Panc1 (cell line): ENCODE measurements at regions not wholly inside any gene's neighbourhood (a gene's known extent, or its start where the extent isn't known, plus 50 kb on each side); places are given as distances from the start of the nearest gene placed in this dataset.
A peak's percentile ranks its signal among the peaks of the same experiment; 100 is the strongest.

Source experiments
- ATAC-seq: fragments of 200-7000 bp; cut with Tn5 transposase; 2 replicates; pipeline ENCODE4 v1.9.1; 2020; ENCODE audit warnings: mild to moderate bottlenecking, moderate library complexity
- BruUV-seq: library from RNA; stranded (reverse); fragments of 400-500 nt; replicated peaks from 2 replicates; lab custom pipeline; 2021; lab: Mats Ljungman, UMichigan
- CTCF ChIA-PET: fragments of 300-600 bp; sonication (Branson Sonifier 250); formaldehyde crosslinking; loops from one replicate; lab custom pipeline; 2022; ENCODE audit warnings: antibody characterized with exemption; lab: Charles Lee
- POLR2A ChIA-PET: fragments of 300-600 bp; sonication (Branson Sonifier 250); formaldehyde crosslinking; loops from one replicate; lab custom pipeline; 2022; ENCODE audit warnings: antibody characterized with exemption; lab: Charles Lee
- DNase-seq: peaks from one replicate; pipeline ENCODE4 v3.0.0-alpha.2; 2010; ENCODE audit warnings: low read depth, low spot score
- H3K27ac ChIP-seq: 2 replicates; pipeline ENCODE4 v1.5.1; 2011; ENCODE audit warnings: mild to moderate bottlenecking, low read length, inconsistent platforms
- H3K27me3 ChIP-seq: fragments of 200-500 bp; sonication (Bioruptor generic); 2 replicates; pipeline ENCODE4 v1.6.0; 2014; ENCODE audit warnings: low read length, inconsistent platforms; ENCODE audit not compliant: control insufficient read depth, insufficient read depth
- H3K36me3 ChIP-seq: fragments of 200-500 bp; sonication (Bioruptor generic); 2 replicates; pipeline ENCODE4 v1.5.1; 2014; ENCODE audit warnings: inconsistent platforms, mild to moderate bottlenecking, low read length, moderate library complexity; ENCODE audit not compliant: control insufficient read depth, insufficient read depth
- H3K4me1 ChIP-seq: 2 replicates; pipeline ENCODE4 v1.5.1; 2011; ENCODE audit warnings: inconsistent platforms, mild to moderate bottlenecking, low read length, moderate library complexity; ENCODE audit not compliant: control insufficient read depth, insufficient read depth
- H3K4me3 ChIP-seq, 2 experiments: 2 replicates each; pipeline ENCODE4 v1.5.1; 2011 to 2012; ENCODE audit warnings: low read depth in 2 of 2, low read length in 2 of 2, mild to moderate bottlenecking in 2 of 2, inconsistent platforms in 1 of 2, moderate library complexity in 1 of 2
- H3K9me3 ChIP-seq: fragments of 200-500 bp; sonication (Bioruptor generic); 2 replicates; pipeline ENCODE4 v1.5.1; 2014; ENCODE audit warnings: low read depth, mild to moderate bottlenecking, inconsistent platforms, low read length, moderate library complexity; ENCODE audit not compliant: control insufficient read depth, insufficient read depth
- POLR2AphosphoS5 ChIP-seq: IDR thresholded peaks from 2 replicates; pipeline ENCODE4 v1.6.1; 2012; ENCODE audit warnings: mild to moderate bottlenecking, low read depth, low read length, moderate library complexity
- SIN3A ChIP-seq: IDR thresholded peaks from 2 replicates; pipeline ENCODE4 v1.6.1; 2012; ENCODE audit warnings: low read depth, mild to moderate bottlenecking, low read length, moderate library complexity, borderline replicate concordance; ENCODE audit not compliant: insufficient read depth
- TCF7L2 ChIP-seq: IDR thresholded peaks from 2 replicates; pipeline ENCODE4 v1.6.1; 2011; ENCODE audit warnings: mild to moderate bottlenecking, low read depth, low read length, inconsistent platforms
- in situ Hi-C: cut with HindIII; loops from 2 replicates; pipeline ENCODE4 v1.10.0; 2016; ENCODE audit warnings: low sequenced_read_pairs, low pct_unique_long_range_greater_than_20kb
- intact Hi-C: fragments of 100-400 bp; cut with micrococcal nuclease; formaldehyde crosslinking; loops from one replicate; pipeline ENCODE4 v1.10.0; 2022; ENCODE audit not compliant: unreplicated experiment
- TF ChIP-seq, protein P1 (sequence below): fragments of 450-650 bp; IDR thresholded peaks from 2 replicates; pipeline ENCODE4 v1.5.1; 2017; ENCODE audit warnings: mild to moderate bottlenecking
- TF ChIP-seq, protein P2 (sequence below), 2 experiments: IDR thresholded peaks; 2 replicates each; pipeline ENCODE4 v1.6.1; 2011 to 2012; ENCODE audit warnings: low read depth in 2 of 2, control low read depth in 1 of 2, low read length in 1 of 2, mild to moderate bottlenecking in 1 of 2, moderate library complexity in 1 of 2; ENCODE audit not compliant: insufficient read depth in 1 of 2

DNA sequence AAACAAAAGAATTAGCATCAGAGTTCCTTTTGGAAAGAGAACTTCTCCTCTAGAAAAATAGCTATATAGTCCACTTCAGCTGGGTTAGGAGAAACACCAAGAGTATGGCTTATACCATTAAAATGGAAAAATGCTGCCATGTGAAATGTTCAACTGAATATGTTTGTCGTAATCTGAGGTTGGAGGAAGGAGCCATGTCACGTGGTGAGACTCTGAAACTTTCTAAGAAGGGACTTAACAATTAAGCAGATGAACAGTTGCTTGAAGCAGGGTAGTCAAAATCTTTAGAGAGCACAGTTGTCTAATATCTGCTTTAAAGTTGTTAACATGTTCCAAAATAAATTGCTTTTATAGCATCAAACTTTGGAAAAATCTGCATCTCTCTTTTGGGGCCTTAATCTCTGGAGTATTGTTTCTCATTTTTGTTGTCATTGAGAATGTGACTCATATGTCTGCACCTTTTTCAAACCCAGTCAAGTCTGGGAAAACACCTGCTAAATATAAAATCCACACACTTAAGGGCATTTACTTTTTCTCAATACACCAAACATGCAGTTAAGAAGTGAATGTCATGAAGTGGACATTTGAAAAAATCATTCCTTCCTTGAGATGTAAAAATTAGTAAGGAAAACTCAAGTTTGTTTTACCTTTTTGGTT lies 168.8 kb upstream of the PDE5A start:
- DNase-seq (no peak), ATAC-seq (no peak)
- ChIA-PET CTCF (no interaction called here), POLR2A (interaction anchor here (0.5 kb wide), 1 partner anchor 219 kb away, joined by 8 read pairs; no protein-coding TSS in a partner anchor)
- no peak for TF ChIP-seq SIN3A
- no peak for TF ChIP-seq TCF7L2
- TF ChIP-seq, protein P1, sequence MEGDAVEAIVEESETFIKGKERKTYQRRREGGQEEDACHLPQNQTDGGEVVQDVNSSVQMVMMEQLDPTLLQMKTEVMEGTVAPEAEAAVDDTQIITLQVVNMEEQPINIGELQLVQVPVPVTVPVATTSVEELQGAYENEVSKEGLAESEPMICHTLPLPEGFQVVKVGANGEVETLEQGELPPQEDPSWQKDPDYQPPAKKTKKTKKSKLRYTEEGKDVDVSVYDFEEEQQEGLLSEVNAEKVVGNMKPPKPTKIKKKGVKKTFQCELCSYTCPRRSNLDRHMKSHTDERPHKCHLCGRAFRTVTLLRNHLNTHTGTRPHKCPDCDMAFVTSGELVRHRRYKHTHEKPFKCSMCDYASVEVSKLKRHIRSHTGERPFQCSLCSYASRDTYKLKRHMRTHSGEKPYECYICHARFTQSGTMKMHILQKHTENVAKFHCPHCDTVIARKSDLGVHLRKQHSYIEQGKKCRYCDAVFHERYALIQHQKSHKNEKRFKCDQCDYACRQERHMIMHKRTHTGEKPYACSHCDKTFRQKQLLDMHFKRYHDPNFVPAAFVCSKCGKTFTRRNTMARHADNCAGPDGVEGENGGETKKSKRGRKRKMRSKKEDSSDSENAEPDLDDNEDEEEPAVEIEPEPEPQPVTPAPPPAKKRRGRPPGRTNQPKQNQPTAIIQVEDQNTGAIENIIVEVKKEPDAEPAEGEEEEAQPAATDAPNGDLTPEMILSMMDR: no peak
- TF ChIP-seq, protein P2, sequence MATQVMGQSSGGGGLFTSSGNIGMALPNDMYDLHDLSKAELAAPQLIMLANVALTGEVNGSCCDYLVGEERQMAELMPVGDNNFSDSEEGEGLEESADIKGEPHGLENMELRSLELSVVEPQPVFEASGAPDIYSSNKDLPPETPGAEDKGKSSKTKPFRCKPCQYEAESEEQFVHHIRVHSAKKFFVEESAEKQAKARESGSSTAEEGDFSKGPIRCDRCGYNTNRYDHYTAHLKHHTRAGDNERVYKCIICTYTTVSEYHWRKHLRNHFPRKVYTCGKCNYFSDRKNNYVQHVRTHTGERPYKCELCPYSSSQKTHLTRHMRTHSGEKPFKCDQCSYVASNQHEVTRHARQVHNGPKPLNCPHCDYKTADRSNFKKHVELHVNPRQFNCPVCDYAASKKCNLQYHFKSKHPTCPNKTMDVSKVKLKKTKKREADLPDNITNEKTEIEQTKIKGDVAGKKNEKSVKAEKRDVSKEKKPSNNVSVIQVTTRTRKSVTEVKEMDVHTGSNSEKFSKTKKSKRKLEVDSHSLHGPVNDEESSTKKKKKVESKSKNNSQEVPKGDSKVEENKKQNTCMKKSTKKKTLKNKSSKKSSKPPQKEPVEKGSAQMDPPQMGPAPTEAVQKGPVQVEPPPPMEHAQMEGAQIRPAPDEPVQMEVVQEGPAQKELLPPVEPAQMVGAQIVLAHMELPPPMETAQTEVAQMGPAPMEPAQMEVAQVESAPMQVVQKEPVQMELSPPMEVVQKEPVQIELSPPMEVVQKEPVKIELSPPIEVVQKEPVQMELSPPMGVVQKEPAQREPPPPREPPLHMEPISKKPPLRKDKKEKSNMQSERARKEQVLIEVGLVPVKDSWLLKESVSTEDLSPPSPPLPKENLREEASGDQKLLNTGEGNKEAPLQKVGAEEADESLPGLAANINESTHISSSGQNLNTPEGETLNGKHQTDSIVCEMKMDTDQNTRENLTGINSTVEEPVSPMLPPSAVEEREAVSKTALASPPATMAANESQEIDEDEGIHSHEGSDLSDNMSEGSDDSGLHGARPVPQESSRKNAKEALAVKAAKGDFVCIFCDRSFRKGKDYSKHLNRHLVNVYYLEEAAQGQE (IDR thresholded peaks at IDR 0.05; ENCODE audit: insufficient read depth in 1 of 2, low read depth in 2 of 2, low read length in 1 of 2): no peak
- no peak for TF ChIP-seq POLR2AphosphoS5
- Histone ChIP-seq H3K27me3 (no peaks in the 10 kb centered on the region), H3K9me3 (no peaks in the 10 kb centered on the region), H3K27ac (no peak overlapping the region; the same call in 1 of the 2 replicates), H3K4me3 (no peak overlapping the region), H3K4me1 (no peaks in the 10 kb centered on the region; the same call in 1 of the 2 replicates), H3K36me3 (no peaks in the 10 kb centered on the region)
- in situ Hi-C loops (no loop called here), intact Hi-C loops (loop anchor here (10.0 kb wide), 1 partner anchor 247 kb away; no protein-coding TSS in a partner anchor)
- BruUV-seq: no TSS peak

DNA sequence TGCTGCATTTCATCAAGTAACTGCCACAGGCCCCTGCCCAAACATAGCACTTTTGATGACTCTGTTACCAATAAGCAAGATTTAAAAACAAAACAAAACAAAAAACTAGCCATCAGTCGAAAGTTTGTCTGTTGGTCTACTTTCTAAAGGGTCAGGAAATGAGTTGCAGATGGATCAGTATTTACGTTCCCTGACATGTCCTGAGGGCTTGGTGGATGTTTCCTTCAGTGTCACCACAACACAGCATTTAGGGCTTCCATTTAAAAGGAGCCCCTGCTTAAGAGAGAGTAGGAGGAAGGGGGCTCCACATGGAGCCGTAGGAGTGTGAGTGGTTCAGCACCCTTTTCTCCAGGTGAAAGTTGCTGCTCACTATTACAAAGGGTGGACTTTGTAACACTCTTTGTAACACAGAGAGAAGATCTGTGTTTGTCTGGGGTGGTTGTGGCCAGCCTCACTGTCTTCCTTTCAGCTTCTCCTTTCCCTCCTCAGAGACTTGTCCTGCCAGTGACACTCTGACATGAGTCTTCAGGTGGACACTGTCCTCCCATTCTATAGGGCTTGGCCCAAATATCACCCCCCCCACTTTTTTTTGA lies 167.5 kb upstream of the PDE5A start:
- Histone ChIP-seq H3K4me3 (no peak overlapping the region), H3K9me3 (no peaks in the 10 kb centered on the region), H3K36me3 (no peaks in the 10 kb centered on the region), H3K27me3 (no peaks in the 10 kb centered on the region), H3K27ac (0 out of 2 replicates have a peak overlapping the region, but pooled peaks have one; percentile 29), H3K4me1 (no peaks in the 10 kb centered on the region; the same call in 1 of the 2 replicates)
- no peak for TF ChIP-seq SIN3A
- TF ChIP-seq, protein P1: no peak
- TF ChIP-seq TCF7L2: no peak
- TF ChIP-seq, protein P2 (IDR thresholded peaks at IDR 0.05; ENCODE audit: insufficient read depth in 1 of 2, low read depth in 2 of 2, low read length in 1 of 2): no peak
- TF ChIP-seq POLR2AphosphoS5: no peak
- no TSS peak for BruUV-seq
- in situ Hi-C loops: no loop called here
- DNase-seq (no peak), ATAC-seq (no peak)
- intact Hi-C loops: loop anchor here (10.0 kb wide), 1 partner anchor 249 kb away; no protein-coding TSS in a partner anchor
- CTCF ChIA-PET: no interaction called here
- POLR2A ChIA-PET: no interaction called here
